ENCODE measurements at regions not wholly inside any gene's neighbourhood (a gene's known extent, or its start where the extent isn't known, plus 50 kb on each side); places are given as distances from the start of the nearest gene placed in this dataset.

DNA sequence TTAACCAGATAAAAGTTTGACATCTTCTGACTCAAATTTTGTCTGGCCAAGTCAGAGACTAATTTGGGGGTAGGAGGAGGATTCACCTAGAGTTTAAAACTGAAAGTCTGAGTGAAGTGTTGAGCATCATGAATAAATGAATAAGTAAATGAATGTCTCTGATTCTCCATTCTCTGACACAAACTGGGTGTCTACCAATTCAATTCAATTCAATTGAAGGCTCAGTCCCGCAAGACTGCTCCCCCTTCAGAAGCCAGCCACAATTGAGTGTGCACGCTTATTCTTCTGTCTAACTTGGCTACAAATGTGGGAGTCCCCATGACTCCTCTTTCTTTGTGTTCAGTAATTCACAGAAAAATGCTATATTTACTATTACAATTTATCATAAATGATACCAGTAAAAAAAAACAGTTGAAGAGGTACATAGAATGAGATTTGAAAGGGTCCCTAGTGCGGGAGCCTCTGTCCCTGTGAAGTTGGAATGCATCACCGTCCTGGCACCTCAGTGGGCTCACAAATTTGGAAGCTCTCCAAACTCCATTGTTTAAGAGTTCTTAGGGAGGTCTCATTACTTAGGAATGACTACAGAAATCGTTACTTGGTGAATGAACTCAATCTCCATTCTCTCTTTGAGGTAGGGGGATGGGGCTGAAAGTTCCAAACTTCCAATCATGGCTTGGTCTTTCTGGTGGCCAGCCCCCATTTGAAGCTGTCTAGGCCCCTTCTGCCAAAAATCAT lies 243.7 kb upstream of the PHYHIPL start:
- TF ChIP-seq, protein P1, sequence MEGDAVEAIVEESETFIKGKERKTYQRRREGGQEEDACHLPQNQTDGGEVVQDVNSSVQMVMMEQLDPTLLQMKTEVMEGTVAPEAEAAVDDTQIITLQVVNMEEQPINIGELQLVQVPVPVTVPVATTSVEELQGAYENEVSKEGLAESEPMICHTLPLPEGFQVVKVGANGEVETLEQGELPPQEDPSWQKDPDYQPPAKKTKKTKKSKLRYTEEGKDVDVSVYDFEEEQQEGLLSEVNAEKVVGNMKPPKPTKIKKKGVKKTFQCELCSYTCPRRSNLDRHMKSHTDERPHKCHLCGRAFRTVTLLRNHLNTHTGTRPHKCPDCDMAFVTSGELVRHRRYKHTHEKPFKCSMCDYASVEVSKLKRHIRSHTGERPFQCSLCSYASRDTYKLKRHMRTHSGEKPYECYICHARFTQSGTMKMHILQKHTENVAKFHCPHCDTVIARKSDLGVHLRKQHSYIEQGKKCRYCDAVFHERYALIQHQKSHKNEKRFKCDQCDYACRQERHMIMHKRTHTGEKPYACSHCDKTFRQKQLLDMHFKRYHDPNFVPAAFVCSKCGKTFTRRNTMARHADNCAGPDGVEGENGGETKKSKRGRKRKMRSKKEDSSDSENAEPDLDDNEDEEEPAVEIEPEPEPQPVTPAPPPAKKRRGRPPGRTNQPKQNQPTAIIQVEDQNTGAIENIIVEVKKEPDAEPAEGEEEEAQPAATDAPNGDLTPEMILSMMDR (conservative IDR thresholded peaks at IDR 0.05 in 1 of 2, IDR thresholded peaks at IDR 0.05 in 1 of 2; ENCODE audit: extremely low read depth in 1 of 2, insufficient read depth in 1 of 2, low read depth in 1 of 2, low read length in 2 of 2): no peak
- no peak for TF ChIP-seq EZH2 (IDR thresholded peaks at IDR 0.05; ENCODE audit: borderline replicate concordance, low read length)

Measured in mammary epithelial cell (primary cell).